HG03064 (cell line): ENCODE measurements at regions not wholly inside any gene's neighbourhood (a gene's known extent, or its start where the extent isn't known, plus 50 kb on each side); places are given as distances from the start of the nearest gene placed in this dataset.
"Not testable (repeated sequence)": the region's sequence is repeated elsewhere in the genome, so short reads cannot be mapped to it uniquely, and the experiment has no call there.

Source experiments
- ATAC-seq: cut with Tn5 transposase; IDR thresholded peaks from one replicate; pipeline ENCODE4 v1.9.1; 2021; ENCODE audit warnings: low read depth; ENCODE audit not compliant: unreplicated experiment

GRCh38 chr1:148362626-148363438 lies 120.3 kb downstream of the PPIAL4G start:
- ATAC-seq, result no peak

GRCh38 chr1:148362216-148362611 lies 120.9 kb downstream of the PPIAL4G start:
- ATAC-seq, result no peak

- not testable (repeated sequence) for ATAC-seq
Measured at GRCh38 chr1:148361427-148362215, 121.5 kb downstream of the PPIAL4G start.

GRCh38 chr1:148357037-148357436 lies 126.1 kb downstream of the PPIAL4G start:
- ATAC-seq, result no peak

- no peak for ATAC-seq
Measured at GRCh38 chr1:148355976-148356375, 127.1 kb downstream of the PPIAL4G start.

GRCh38 chr1:148354913-148355308 lies 128.2 kb downstream of the PPIAL4G start:
- no peak for ATAC-seq

DNA sequence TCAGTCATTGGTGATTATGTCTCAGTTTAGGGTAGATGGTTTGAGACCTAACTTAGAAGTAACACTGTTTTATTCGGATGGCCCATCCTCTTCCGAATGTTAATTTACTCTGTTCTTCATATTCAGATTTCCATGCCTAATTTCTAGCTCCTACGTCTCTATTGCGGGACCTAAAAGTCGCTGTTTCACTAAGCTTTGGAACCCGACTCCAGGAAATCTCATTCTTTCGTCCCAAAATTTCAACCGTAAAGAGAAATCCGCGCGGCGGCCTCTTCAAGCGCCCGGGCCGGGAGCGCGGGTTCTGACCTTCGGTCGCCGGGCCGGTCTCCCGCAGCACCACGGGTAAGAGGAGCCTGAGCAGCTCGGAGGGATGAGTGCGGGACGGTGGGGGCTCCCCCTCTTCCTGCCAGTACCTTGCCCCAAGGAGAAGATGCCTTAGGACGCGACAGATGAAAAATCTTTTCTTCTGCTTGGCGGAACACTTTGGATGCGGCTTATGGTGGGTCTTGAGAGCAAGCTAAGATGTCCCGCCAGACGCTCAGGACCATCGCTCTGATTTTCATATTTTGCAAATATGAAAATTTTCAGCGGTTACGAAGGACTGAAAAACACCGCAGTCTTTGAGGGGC lies 128.7 kb downstream of the PPIAL4G start:
- ATAC-seq, result no peak

GRCh38 chr1:148353461-148354283 lies 129.4 kb downstream of the PPIAL4G start:
- no peak for ATAC-seq

DNA sequence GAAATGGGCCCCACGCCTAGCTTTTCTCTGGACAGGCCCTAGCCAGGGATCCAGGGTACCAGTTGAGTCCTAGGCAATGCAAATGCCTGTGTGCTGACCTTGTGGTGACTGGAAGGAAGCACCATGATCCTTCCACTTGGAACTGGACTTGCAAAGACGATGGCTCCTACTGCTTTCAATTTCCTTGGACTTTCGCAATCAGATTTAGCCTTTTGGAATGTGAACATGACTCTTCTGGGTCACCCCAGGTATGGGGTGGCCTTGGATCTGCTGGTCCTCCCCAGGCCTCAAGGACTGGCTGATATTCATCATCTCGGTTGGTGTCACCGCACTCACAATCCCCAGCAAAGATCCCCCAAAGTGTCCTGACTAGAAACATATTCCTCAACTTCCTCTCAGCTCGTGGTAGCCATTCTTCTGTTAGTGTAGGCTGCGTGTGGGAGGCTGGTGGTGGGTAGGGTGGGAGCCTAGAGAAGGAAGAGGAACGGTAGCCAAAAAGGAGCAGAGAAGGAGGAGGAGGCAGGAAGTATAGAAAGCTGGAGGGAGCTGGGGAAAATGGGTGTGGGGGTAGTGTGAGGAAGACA lies 130.5 kb downstream of the PPIAL4G start:
- ATAC-seq, result no peak

DNA sequence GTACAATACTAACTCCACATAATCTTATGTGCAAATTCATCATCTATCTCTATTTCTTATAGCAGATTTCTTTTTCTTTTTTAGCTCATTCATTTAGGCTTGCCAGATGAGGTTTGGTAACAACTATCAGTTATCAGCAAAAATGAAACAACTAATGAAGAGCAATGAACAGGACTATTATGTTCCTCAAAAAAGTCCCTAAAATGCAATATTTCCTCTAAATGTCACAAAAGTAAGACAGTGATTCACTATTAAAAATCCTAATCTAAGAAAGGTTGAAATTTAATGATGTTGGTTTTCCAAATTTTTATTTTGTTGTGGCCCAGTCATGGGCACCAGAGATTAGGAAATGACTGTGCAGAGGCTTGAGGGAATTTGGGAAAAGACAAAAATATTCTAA lies 135.3 kb downstream of the PPIAL4G start:
- no peak for ATAC-seq

DNA sequence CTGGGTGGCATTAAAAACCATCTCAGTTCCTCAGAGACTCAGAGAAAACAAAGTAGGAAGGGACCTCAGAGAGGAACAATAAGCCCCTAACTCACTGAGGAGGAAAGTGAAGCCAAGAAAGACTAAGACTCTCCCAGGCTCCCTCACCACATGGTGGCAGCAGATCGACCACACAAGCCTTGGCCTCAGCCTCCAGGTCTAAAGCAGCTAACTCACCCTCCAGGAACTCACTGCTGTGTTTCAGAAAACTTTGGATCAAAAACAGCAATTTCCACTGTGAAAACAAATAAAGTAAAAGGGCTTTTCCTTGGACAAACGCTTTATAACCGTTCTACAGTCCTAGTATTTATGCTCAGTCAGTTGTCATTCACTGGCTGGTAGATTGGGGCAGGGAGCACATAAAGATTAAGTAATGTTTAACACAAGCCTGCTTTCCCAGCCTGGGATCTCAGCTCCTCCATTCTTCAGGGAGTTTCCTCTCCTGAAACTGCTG lies 137.4 kb downstream of the PPIAL4G start:
- ATAC-seq, result not testable (repeated sequence)

- ATAC-seq, result not testable (repeated sequence)
Measured at GRCh38 chr1:148344651-148345050, 138.5 kb downstream of the PPIAL4G start.

GRCh38 chr1:148341729-148342128 lies 141.4 kb downstream of the PPIAL4G start:
- ATAC-seq, result not testable (repeated sequence)

- not testable (repeated sequence) for ATAC-seq
Measured at GRCh38 chr1:148336121-148336918, 146.8 kb downstream of the PPIAL4G start.

DNA sequence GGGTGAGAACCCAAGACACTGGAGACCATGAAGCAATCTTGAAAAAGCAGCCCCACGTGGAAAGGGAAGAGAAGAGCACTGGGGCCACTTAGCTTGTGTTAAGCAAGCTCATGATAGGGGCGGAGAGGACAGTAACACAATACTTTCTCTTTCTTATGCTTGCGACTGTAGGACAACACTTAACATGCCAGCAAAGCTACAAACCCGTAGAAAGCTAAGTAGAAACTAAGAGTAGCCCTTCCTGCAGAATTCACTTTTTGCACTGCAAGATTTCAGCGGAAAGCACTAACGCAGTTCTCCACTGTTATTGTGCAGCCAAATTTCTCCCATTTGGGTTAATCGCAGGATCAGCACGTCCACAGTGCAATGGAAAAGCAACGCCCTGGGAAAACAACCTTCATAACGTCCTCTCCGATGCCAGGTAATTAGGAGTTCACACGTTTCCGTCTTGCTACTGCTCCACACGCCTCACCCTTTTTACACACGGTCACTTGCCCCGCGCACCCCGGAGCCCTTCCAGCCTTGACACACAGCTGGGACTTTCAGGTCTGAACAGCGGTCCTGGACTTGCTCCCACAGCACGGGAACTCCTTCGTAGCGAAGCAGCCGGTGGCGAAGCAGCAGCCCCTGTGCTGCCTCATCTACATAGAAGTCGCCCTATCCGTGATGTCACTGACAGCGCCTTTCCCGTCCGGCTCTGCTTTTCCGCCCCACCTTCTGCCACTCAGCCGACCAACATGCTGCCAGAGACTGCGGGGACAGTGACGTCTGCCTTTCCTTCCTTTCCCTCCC lies 148.6 kb downstream of the PPIAL4G start:
- ATAC-seq, result peak; percentile 61

DNA sequence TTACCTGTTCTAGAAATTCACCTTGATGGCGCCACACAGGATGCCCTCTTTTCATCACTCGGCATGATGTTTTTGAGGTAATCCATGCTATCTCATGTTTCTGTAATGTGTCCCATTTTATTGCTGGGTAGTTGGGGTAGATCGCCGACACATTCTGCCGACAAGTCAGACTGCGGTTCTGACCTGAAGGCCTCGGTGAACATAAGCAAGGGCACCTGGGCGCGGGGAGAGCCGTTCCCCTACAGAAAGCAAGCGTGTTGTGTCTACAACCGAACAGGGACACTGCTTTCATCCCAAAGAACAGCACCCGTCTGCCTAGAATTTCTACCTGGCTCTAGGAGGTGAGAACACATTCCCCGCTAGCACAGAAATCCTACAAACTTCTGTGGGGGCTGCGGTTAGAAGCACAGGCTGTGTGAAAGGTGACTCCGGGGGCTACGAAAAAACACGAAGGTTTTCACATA lies 149.2 kb downstream of the PPIAL4G start:
- ATAC-seq, result no peak

DNA sequence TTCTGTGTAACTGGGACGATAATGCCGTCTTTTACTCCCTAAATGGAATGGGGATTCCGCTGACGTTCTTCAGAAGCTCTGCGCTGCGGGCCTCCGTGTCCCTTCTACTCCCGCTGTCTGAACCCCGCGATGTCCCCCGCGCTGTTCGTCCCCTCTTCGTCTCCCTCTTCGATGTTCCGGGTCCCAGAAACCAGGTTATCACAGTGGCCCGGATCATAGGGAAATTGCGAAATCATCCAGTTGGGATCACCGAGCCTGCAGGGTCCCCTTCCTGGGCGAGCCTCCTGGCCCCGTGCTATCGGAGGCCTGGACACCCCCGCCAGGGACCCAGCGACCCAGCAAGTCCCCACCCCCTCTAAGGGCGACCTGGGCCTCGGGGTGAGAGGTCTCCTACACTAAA lies 154.2 kb downstream of the PPIAL4G start:
- no peak for ATAC-seq

GRCh38 chr1:148325031-148325430 lies 158.1 kb downstream of the PPIAL4G start:
- not testable (repeated sequence) for ATAC-seq
